H1 (cell line): ENCODE measurements at regions not wholly inside any gene's neighbourhood (a gene's known extent, or its start where the extent isn't known, plus 50 kb on each side); places are given as distances from the start of the nearest gene placed in this dataset.

Source experiments
- CTCF ChIA-PET: fragments of 300-600 bp; sonication (Branson Sonifier 250); formaldehyde crosslinking; loops from one replicate; lab custom pipeline; 2021; ENCODE audit not compliant: partially characterized antibody; lab: Charles Lee
- POLR2A ChIA-PET: fragments of 300-600 bp; sonication (Branson Sonifier 250); formaldehyde crosslinking; loops from one replicate; lab custom pipeline; 2021; ENCODE audit warnings: inconsistent platforms; ENCODE audit not compliant: partially characterized antibody; lab: Charles Lee
- DNase-seq, 2 experiments: peaks; one replicate each; pipeline versions ENCODE4 v3.0.0 to v3.0.0-alpha.2; 2010 to 2022; ENCODE audit warnings: low spot score in 2 of 2, low read depth in 1 of 2, mixed read lengths in 1 of 2
- FAIRE-seq: peaks from 2 replicates; lab custom pipeline; 2011; peaks lifted over from hg19 to GRCh38; lab: Jason Lieb, UNC
- H2AFZ ChIP-seq: 2 replicates; pipeline ENCODE4 v1.8.1; 2012; ENCODE audit warnings: low read length, inconsistent platforms
- H2AK5ac ChIP-seq: 2 replicates; pipeline ENCODE4 v1.6.1; 2013; ENCODE audit warnings: low read depth, low read length
- H2BK120ac ChIP-seq: replicated peaks from 2 replicates; pipeline ENCODE3; 2013; ENCODE audit warnings: low read depth, low read length, inconsistent platforms
- H2BK12ac ChIP-seq: 2 replicates; pipeline ENCODE4 v1.6.1; 2013; ENCODE audit warnings: low read depth, low read length
- H2BK15ac ChIP-seq: 2 replicates; pipeline ENCODE4 v1.6.1; 2013; ENCODE audit warnings: low read length
- H2BK20ac ChIP-seq: 2 replicates; pipeline ENCODE4 v1.6.1; 2013; ENCODE audit warnings: low read length
- H2BK5ac ChIP-seq: 2 replicates; pipeline ENCODE4 v1.6.1; 2013; ENCODE audit warnings: low read depth, low read length
- H3K14ac ChIP-seq: 2 replicates; pipeline ENCODE4 v1.6.1; 2013; ENCODE audit warnings: inconsistent platforms; ENCODE audit not compliant: insufficient read length
- H3K18ac ChIP-seq: 2 replicates; pipeline ENCODE4 v1.6.1; 2013; ENCODE audit warnings: low read length; ENCODE audit errors: extremely low read depth
- H3K23ac ChIP-seq: 2 replicates; pipeline ENCODE4 v1.6.1; 2013; ENCODE audit warnings: inconsistent platforms; ENCODE audit not compliant: insufficient read length
- H3K23me2 ChIP-seq: 2 replicates; pipeline ENCODE4 v1.6.1; 2013; ENCODE audit warnings: low read depth, low read length
- H3K27ac ChIP-seq: 2 replicates; pipeline ENCODE4 v1.6.1; 2011; ENCODE audit warnings: low read depth, low read length, inconsistent platforms
- H3K27me3 ChIP-seq, 4 experiments: replicated peaks in 1 of 4; 1 replicate in 1 of 4; 2 replicates in 3 of 4; pipeline versions ENCODE4 v1.6.1 to v1.8.1; 2011 to 2013; ENCODE audit warnings: low read length in 3 of 4, mild to moderate bottlenecking in 3 of 4, inconsistent platforms in 2 of 4, mixed read lengths in 2 of 4, moderate library complexity in 1 of 4; ENCODE audit not compliant: control insufficient read depth in 3 of 4, insufficient read depth in 3 of 4; ENCODE audit errors: extremely low read depth in 1 of 4
- H3K36me3 ChIP-seq, 4 experiments: 2 replicates each; pipeline versions ENCODE4 v1.6.1 to v1.8.1; 2011 to 2013; ENCODE audit warnings: mild to moderate bottlenecking in 4 of 4, low read length in 3 of 4, moderate library complexity in 2 of 4, control low read depth in 1 of 4, inconsistent platforms in 1 of 4; ENCODE audit not compliant: insufficient read depth in 4 of 4, control insufficient read depth in 2 of 4
- H3K4ac ChIP-seq: replicated peaks from 2 replicates; pipeline ENCODE3; 2013; ENCODE audit warnings: low read length, low read depth, mixed read lengths, inconsistent platforms; ENCODE audit not compliant: insufficient read length
- H3K4me1 ChIP-seq, 4 experiments: replicated peaks in 1 of 4; 1 replicate in 1 of 4; 2 replicates in 3 of 4; pipeline versions ENCODE4 v1.6.1 to v1.8.1; 2011 to 2013; ENCODE audit warnings: low read length in 3 of 4, inconsistent platforms in 2 of 4, mixed read lengths in 1 of 4; ENCODE audit not compliant: insufficient read depth in 4 of 4, control insufficient read depth in 3 of 4
- H3K4me2 ChIP-seq, 2 experiments: 2 replicates each; pipeline versions ENCODE4 v1.6.1 to v1.8.1; 2011 to 2013; ENCODE audit warnings: low read depth in 2 of 2, low read length in 2 of 2, control low read depth in 1 of 2, inconsistent platforms in 1 of 2, mild to moderate bottlenecking in 1 of 2; ENCODE audit not compliant: insufficient read depth in 1 of 2
- H3K4me3 ChIP-seq, 4 experiments: fragments of 200-600, 300-600 bp in 1 of 4; sonication (generic), shearing (Covaris generic), sonication (Bioruptor Twin) in 1 of 4; 2 replicates each; pipeline versions ENCODE4 v1.5.1 to v1.8.1; 2011 to 2016; ENCODE audit warnings: low read length in 4 of 4, low read depth in 3 of 4, control low read depth in 2 of 4, inconsistent platforms in 2 of 4, mild to moderate bottlenecking in 2 of 4, mixed read lengths in 1 of 4, moderate library complexity in 1 of 4; ENCODE audit not compliant: insufficient read depth in 2 of 4; ENCODE audit errors: extremely low read depth in 1 of 4
- H3K56ac ChIP-seq: replicated peaks from 2 replicates; pipeline ENCODE3; 2013; ENCODE audit warnings: low read depth, mild to moderate bottlenecking, mixed read lengths, low read length, inconsistent platforms; ENCODE audit not compliant: insufficient read length
- H3K79me1 ChIP-seq: 2 replicates; pipeline ENCODE4 v1.6.1; 2013; ENCODE audit warnings: low read depth, low read length, control low read depth
- H3K79me2 ChIP-seq, 2 experiments: 2 replicates each; pipeline versions ENCODE4 v1.6.1 to v1.8.1; 2012 to 2013; ENCODE audit warnings: low read length in 2 of 2, mild to moderate bottlenecking in 2 of 2, inconsistent platforms in 1 of 2; ENCODE audit not compliant: insufficient read depth in 2 of 2, control insufficient read depth in 1 of 2
- H3K9ac ChIP-seq, 4 experiments: replicated peaks in 1 of 4; 1 replicate in 1 of 4; 2 replicates in 3 of 4; pipeline versions ENCODE4 v1.6.1 to v1.8.1; 2011 to 2013; ENCODE audit warnings: low read depth in 3 of 4, low read length in 3 of 4, control low read depth in 2 of 4, mild to moderate bottlenecking in 2 of 4, moderate library complexity in 2 of 4, inconsistent platforms in 1 of 4; ENCODE audit errors: extremely low read depth in 1 of 4
- H3K9me3 ChIP-seq, 2 experiments: 2 replicates each; pipeline versions ENCODE4 v1.6.1 to v1.8.1; 2012 to 2013; ENCODE audit warnings: mild to moderate bottlenecking in 2 of 2, moderate library complexity in 2 of 2, control low read depth in 1 of 2, inconsistent platforms in 1 of 2, low read depth in 1 of 2, low read length in 1 of 2, mixed read lengths in 1 of 2; ENCODE audit not compliant: insufficient read depth in 2 of 2
- H4K20me1 ChIP-seq, 2 experiments: replicated peaks in 1 of 2; 2 replicates each; pipeline versions ENCODE3 to v1.8.1; 2011 to 2013; ENCODE audit warnings: inconsistent platforms in 2 of 2, low read length in 2 of 2, mild to moderate bottlenecking in 1 of 2; ENCODE audit not compliant: insufficient read depth in 2 of 2, control insufficient read depth in 1 of 2
- H4K5ac ChIP-seq: 2 replicates; pipeline ENCODE4 v1.6.1; 2013; ENCODE audit warnings: low read length, low read depth, mixed read lengths, inconsistent platforms; ENCODE audit not compliant: insufficient read length
- H4K8ac ChIP-seq: 2 replicates; pipeline ENCODE4 v1.8.0; 2013; ENCODE audit warnings: mild to moderate bottlenecking, moderate library complexity, low read length, inconsistent platforms; ENCODE audit not compliant: insufficient read depth; ENCODE audit errors: extremely low read depth
- H4K91ac ChIP-seq: replicated peaks from 2 replicates; pipeline ENCODE3; 2013; ENCODE audit warnings: low read length, mixed read lengths, inconsistent platforms; ENCODE audit not compliant: insufficient read length
- CEBPB ChIP-seq: IDR thresholded peaks from 2 replicates; pipeline ENCODE4 v1.6.1; 2012; ENCODE audit warnings: low read depth, low read length
- CHD1 ChIP-seq: IDR thresholded peaks from 2 replicates; pipeline ENCODE4 v1.6.1; 2012; ENCODE audit warnings: low read depth, low read length, improper control_type of control experiment
- CHD2 ChIP-seq: IDR thresholded peaks from 2 replicates; pipeline ENCODE4 v1.6.1; 2012; ENCODE audit warnings: low read length, improper control_type of control experiment
- CREB1 ChIP-seq: IDR thresholded peaks from 2 replicates; pipeline ENCODE4 v1.6.1; 2012; ENCODE audit warnings: inconsistent platforms
- RAD21 ChIP-seq, 2 experiments: IDR thresholded peaks in 1 of 2; conservative IDR thresholded peaks in 1 of 2; 2 replicates each; pipeline ENCODE4 v1.6.1; 2011; ENCODE audit warnings: low read depth in 2 of 2, low read length in 2 of 2, improper control_type of control experiment in 1 of 2, inconsistent platforms in 1 of 2, mild to moderate bottlenecking in 1 of 2, moderate library complexity in 1 of 2
- RBBP5 ChIP-seq: IDR thresholded peaks from 2 replicates; pipeline ENCODE4 v1.7.1; 2012; ENCODE audit warnings: low read depth, mild to moderate bottlenecking, inconsistent platforms, low read length, moderate library complexity, borderline replicate concordance
- SUZ12 ChIP-seq: fragments of 200-600 bp; sonication (generic); IDR thresholded peaks from 2 replicates; pipeline ENCODE4 v1.6.1; 2012; ENCODE audit warnings: mild to moderate bottlenecking, inconsistent platforms, low read length, moderate library complexity, mixed read lengths
- WGBS, 2 experiments: shearing (Covaris generic) in 1 of 2; methylation state at CpG; one replicate each; pipeline versions ENCODE4 v1.1.6 to v1.1.7; 2013 to 2015; ENCODE audit warnings: low lambda C conversion rate in 2 of 2, mixed read lengths in 2 of 2, inconsistent platforms in 1 of 2, low coverage in 1 of 2, missing lambda C conversion rate in 1 of 2; ENCODE audit not compliant: insufficient replicate concordance in 2 of 2, insufficient coverage in 1 of 2, insufficient read length in 1 of 2; ENCODE audit errors: extremely low coverage in 1 of 2, missing lambda C conversion rate in 1 of 2; 5-methylcytosine and 5-hydroxymethylcytosine counted together

DNA sequence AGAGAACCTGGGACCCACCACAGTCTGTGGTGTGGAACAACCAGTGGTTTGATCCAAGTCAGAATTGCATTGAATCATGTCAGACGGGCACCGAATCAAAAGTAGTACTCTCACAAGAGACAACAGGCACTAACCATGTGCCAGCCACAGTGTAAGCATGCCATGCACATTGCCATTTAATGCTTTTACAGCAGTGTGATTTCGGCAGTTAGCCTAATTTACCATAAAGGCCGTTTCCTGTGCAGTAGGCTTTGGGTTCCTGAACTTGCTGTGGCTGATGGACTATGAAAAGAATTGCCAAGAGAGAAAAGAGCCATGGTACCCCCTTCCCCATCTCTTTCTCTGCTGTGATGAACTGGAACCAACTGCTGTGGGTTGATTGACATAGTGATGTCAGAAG is 540.6 kb downstream of the EBF1 start:
- no peak overlapping the region for H3K18ac ChIP-seq
- no peak overlapping the region for H3K9ac ChIP-seq
- no peak overlapping the region for H3K23ac ChIP-seq
- POLR2A ChIA-PET, result no interaction called here
- peaks cover 0 to 5% (median 0%) of the 10 kb centered on the region in 4 experiments; a peak in 2 of 7 replicates for H3K4me1 ChIP-seq
- H3K79me1 ChIP-seq, result no peaks in the 10 kb centered on the region
- no peak overlapping the region for H2AK5ac ChIP-seq
- no peaks in the 10 kb centered on the region for H3K9me3 ChIP-seq
- CTCF ChIA-PET, result no interaction called here
- no peaks in the 10 kb centered on the region for H4K20me1 ChIP-seq
- 96% methylated on average over 4 of the region's 4 CpGs; no CpG with 5 or more reads in 1 of the 2 experiments for WGBS, 2 experiments
- H3K4ac ChIP-seq, result no peak overlapping the region
- no peaks in the 10 kb centered on the region for H3K23me2 ChIP-seq
- H2BK20ac ChIP-seq, result no peak overlapping the region
- H2BK12ac ChIP-seq, result no peak overlapping the region
- H3K4me3 ChIP-seq, result no peak overlapping the region
- no peak overlapping the region for H2AFZ ChIP-seq
- H3K79me2 ChIP-seq, result no peaks in the 10 kb centered on the region
- no peak for FAIRE-seq
- H4K5ac ChIP-seq, result no peak overlapping the region
- H3K56ac ChIP-seq, result no peak overlapping the region
- no peaks in the 10 kb centered on the region for H3K27me3 ChIP-seq
- H4K91ac ChIP-seq, result no peak overlapping the region
- TF ChIP-seq CHD1, result no peak
- no peak for TF ChIP-seq RAD21 (IDR thresholded peaks at IDR 0.05 in 1 of 2, conservative IDR thresholded peaks at IDR 0.05 in 1 of 2; ENCODE audit: low read depth in 2 of 2, low read length in 2 of 2)
- no peak for TF ChIP-seq CEBPB
- TF ChIP-seq RBBP5, result no peak
- TF ChIP-seq SUZ12, result no peak
- no peak for TF ChIP-seq CHD2
- TF ChIP-seq CREB1, result no peak
- H2BK15ac ChIP-seq, result no peak overlapping the region
- H3K36me3 ChIP-seq, result no peaks in the 10 kb centered on the region
- no peak overlapping the region for H2BK120ac ChIP-seq
- H3K14ac ChIP-seq, result no peak overlapping the region
- DNase-seq, result no peak
- no peak overlapping the region for H3K4me2 ChIP-seq
- no peak overlapping the region for H2BK5ac ChIP-seq
- no peak overlapping the region for H4K8ac ChIP-seq
- H3K27ac ChIP-seq, result no peak overlapping the region
